ENCODE measurements at regions not wholly inside any gene's neighbourhood (a gene's known extent, or its start where the extent isn't known, plus 50 kb on each side); places are given as distances from the start of the nearest gene placed in this dataset.

- no peak overlapping the region for H3K4me3 ChIP-seq
- H3K27ac ChIP-seq = no peak overlapping the region
- no peak for DNase-seq (ENCODE audit: low spot score)
- TF ChIP-seq, protein P1, sequence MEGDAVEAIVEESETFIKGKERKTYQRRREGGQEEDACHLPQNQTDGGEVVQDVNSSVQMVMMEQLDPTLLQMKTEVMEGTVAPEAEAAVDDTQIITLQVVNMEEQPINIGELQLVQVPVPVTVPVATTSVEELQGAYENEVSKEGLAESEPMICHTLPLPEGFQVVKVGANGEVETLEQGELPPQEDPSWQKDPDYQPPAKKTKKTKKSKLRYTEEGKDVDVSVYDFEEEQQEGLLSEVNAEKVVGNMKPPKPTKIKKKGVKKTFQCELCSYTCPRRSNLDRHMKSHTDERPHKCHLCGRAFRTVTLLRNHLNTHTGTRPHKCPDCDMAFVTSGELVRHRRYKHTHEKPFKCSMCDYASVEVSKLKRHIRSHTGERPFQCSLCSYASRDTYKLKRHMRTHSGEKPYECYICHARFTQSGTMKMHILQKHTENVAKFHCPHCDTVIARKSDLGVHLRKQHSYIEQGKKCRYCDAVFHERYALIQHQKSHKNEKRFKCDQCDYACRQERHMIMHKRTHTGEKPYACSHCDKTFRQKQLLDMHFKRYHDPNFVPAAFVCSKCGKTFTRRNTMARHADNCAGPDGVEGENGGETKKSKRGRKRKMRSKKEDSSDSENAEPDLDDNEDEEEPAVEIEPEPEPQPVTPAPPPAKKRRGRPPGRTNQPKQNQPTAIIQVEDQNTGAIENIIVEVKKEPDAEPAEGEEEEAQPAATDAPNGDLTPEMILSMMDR (IDR thresholded peaks at IDR 0.05) = no peak
Measured at GRCh38 chr13:99892866-99893504, 78.6 kb downstream of the ZIC5 start.

GRCh38 chr13:99892196-99892613 lies 79.4 kb downstream of the ZIC5 start:
- no peak for DNase-seq (ENCODE audit: low spot score)
- no peak overlapping the region for H3K27ac ChIP-seq
- H3K4me3 ChIP-seq = no peak overlapping the region
- TF ChIP-seq, protein P1 (IDR thresholded peaks at IDR 0.05) = no peak

GRCh38 chr13:99886706-99887105 lies 84.9 kb downstream of the ZIC5 start:
- H3K27ac ChIP-seq = no peak overlapping the region
- TF ChIP-seq, protein P1 (IDR thresholded peaks at IDR 0.05) = no peak
- no peak overlapping the region for H3K4me3 ChIP-seq
- DNase-seq (ENCODE audit: low spot score) = no peak

- TF ChIP-seq, protein P1 (IDR thresholded peaks at IDR 0.05) = no peak
- Histone ChIP-seq H3K4me3 (no peak overlapping the region), H3K27ac (no peak overlapping the region)
- no peak for DNase-seq (ENCODE audit: low spot score)
Measured at GRCh38 chr13:99884913-99885312, 86.7 kb downstream of the ZIC5 start.

DNA sequence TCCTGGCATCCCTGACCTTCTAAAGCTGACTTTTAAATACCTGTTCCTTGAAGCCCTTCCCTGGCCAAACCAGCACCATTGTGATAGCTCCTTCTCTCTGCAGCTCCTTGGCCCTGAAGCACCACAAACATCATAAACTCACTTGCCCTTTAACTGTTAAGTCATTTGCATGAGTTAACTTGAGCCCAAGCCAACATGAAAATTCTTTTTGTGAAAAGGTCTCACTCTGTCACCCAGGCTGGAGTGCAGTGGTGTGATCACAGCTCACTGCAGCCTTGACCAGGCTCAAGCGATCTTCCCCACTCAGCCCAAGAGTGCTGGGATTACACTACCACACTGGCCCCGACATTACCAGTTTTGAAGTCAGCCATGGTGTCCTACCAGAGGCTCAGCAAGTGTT lies 87.8 kb downstream of the ZIC5 start:
- no peak for DNase-seq (ENCODE audit: low spot score)
- Histone ChIP-seq H3K4me3 (no peak overlapping the region), H3K27ac (no peak overlapping the region)
- TF ChIP-seq, protein P1 (IDR thresholded peaks at IDR 0.05) = no peak

- H3K4me3 ChIP-seq = no peak overlapping the region
- TF ChIP-seq, protein P1 (IDR thresholded peaks at IDR 0.05) = no peak
- no peak for DNase-seq (ENCODE audit: low spot score)
- H3K27ac ChIP-seq = no peak overlapping the region
Measured at GRCh38 chr13:99878921-99879610, 92.5 kb downstream of the ZIC5 start.

GRCh38 chr13:99876651-99877050 lies 94.9 kb downstream of the ZIC5 start:
- TF ChIP-seq, protein P1 (IDR thresholded peaks at IDR 0.05) = no peak
- no peak overlapping the region for H3K4me3 ChIP-seq
- no peak overlapping the region for H3K27ac ChIP-seq
- no peak for DNase-seq (ENCODE audit: low spot score)
